IMR-90 (cell line): ENCODE measurements at regions not wholly inside any gene's neighbourhood (a gene's known extent, or its start where the extent isn't known, plus 50 kb on each side); places are given as distances from the start of the nearest gene placed in this dataset.

Source experiments
- BHLHE40 ChIP-seq: fragments of 150-350 bp; IDR thresholded peaks from 2 replicates; pipeline ENCODE4 v1.6.1; 2016; ENCODE audit warnings: mild to moderate bottlenecking, low read depth, low read length
- CEBPB ChIP-seq: IDR thresholded peaks from 2 replicates; pipeline ENCODE4 v1.6.1; 2012; ENCODE audit warnings: low read depth, low read length, improper control_type of control experiment
- CTCF ChIP-seq: conservative IDR thresholded peaks from 2 replicates; pipeline ENCODE4 v1.5.1; 2012; ENCODE audit warnings: mild to moderate bottlenecking, low read depth, low read length, improper control_type of control experiment
- ELK1 ChIP-seq: fragments of 150-350 bp; IDR thresholded peaks from 2 replicates; pipeline ENCODE4 v1.6.1; 2016; ENCODE audit warnings: low read depth, mild to moderate bottlenecking, low read length, moderate library complexity, borderline replicate concordance
- MAFK ChIP-seq: IDR thresholded peaks from 2 replicates; pipeline ENCODE4 v1.6.1; 2012; ENCODE audit warnings: low read depth, low read length, improper control_type of control experiment
- MXI1 ChIP-seq: IDR thresholded peaks from 2 replicates; pipeline ENCODE4 v1.6.1; 2012; ENCODE audit warnings: low read depth, mild to moderate bottlenecking, low read length, moderate library complexity, borderline replicate concordance
- POLR2A ChIP-seq: IDR thresholded peaks from 2 replicates; pipeline ENCODE4 v1.6.1; 2012; ENCODE audit warnings: mild to moderate bottlenecking, low read depth, low read length
- RAD21 ChIP-seq: IDR thresholded peaks from 2 replicates; pipeline ENCODE4 v1.6.1; 2012; ENCODE audit warnings: low read length, improper control_type of control experiment
- RCOR1 ChIP-seq: IDR thresholded peaks from 2 replicates; pipeline ENCODE4 v1.6.1; 2012; ENCODE audit warnings: mild to moderate bottlenecking, low read length, improper control_type of control experiment; ENCODE audit not compliant: insufficient replicate concordance
- RFX5 ChIP-seq: IDR thresholded peaks from 2 replicates; pipeline ENCODE4 v1.8.0; 2012; ENCODE audit warnings: low read depth, mild to moderate bottlenecking, low read length, moderate library complexity
- SMC3 ChIP-seq: fragments of 150-350 bp; IDR thresholded peaks from 2 replicates; pipeline ENCODE4 v1.6.1; 2016; ENCODE audit warnings: low read depth, mild to moderate bottlenecking, antibody characterized with exemption, low read length, moderate library complexity
- USF2 ChIP-seq: fragments of 150-350 bp; IDR thresholded peaks from 2 replicates; pipeline ENCODE4 v1.6.1; 2017; ENCODE audit warnings: mild to moderate bottlenecking, antibody characterized with exemption, low read length, low read depth

- TF ChIP-seq CTCF (no peak), CEBPB (no peak), MXI1 (no peak), RCOR1 (no peak), BHLHE40 (no peak), MAFK (no peak), POLR2A (no peak), ELK1 (no peak), RAD21 (no peak), USF2 (no peak), SMC3 (no peak), RFX5 (no peak)
Measured at GRCh38 chr5:67795781-67796477, 419.6 kb upstream of the PIK3R1 start.
